ENCODE measurements at regions not wholly inside any gene's neighbourhood (a gene's known extent, or its start where the extent isn't known, plus 50 kb on each side); places are given as distances from the start of the nearest gene placed in this dataset.

GRCh38 chr6:94049001-94049400 is 629.6 kb upstream of the EPHA7 start:
- TF ChIP-seq CTCF (conservative IDR thresholded peaks at IDR 0.05 in 1 of 2, IDR thresholded peaks at IDR 0.05 in 1 of 2; ENCODE audit: low read depth in 1 of 2, low read length in 2 of 2) (no peak), EZH2 (IDR thresholded peaks at IDR 0.05; ENCODE audit: low read length, missing control alignments) (no peak)
